DOHH2 (cell line): ENCODE measurements at regions not wholly inside any gene's neighbourhood (a gene's known extent, or its start where the extent isn't known, plus 50 kb on each side); places are given as distances from the start of the nearest gene placed in this dataset.

Experiments
- EZH2phosphoT487 ChIP-seq: fragments of 200-600 bp; sonication (generic); IDR thresholded peaks from 2 replicates; pipeline ENCODE4 v1.6.1; 2017; ENCODE audit warnings: borderline replicate concordance, mild to moderate bottlenecking, antibody characterized with exemption, low read length, moderate library complexity, mixed read lengths
- TF ChIP-seq, protein P1 (sequence below): fragments of 200-600 bp; sonication (generic); IDR thresholded peaks from one replicate; pipeline ENCODE4 v1.5.1; 2014; ENCODE audit warnings: antibody characterized with exemption, mild to moderate bottlenecking, low read depth, low read length; ENCODE audit not compliant: poor library complexity, severe bottlenecking

DNA sequence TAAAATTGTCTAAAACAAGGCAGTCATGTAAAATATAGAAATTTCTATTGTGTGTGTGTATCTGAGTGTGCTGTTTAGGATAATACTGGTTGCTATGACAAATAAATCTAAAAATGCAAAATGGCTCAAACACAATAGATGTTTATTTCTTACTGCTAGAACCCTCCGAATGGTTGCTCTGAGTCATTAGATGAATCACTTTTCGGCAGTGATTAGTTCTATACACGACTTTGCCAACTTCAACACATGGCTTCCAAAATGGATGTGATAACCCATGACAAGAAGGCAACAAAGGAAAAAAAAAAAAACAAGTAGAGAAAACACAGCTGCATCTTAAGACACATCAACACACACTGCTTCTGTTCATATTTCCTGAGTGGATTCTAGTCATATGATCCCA is 729.2 kb downstream of the AACS start:
- TF ChIP-seq, protein P1, sequence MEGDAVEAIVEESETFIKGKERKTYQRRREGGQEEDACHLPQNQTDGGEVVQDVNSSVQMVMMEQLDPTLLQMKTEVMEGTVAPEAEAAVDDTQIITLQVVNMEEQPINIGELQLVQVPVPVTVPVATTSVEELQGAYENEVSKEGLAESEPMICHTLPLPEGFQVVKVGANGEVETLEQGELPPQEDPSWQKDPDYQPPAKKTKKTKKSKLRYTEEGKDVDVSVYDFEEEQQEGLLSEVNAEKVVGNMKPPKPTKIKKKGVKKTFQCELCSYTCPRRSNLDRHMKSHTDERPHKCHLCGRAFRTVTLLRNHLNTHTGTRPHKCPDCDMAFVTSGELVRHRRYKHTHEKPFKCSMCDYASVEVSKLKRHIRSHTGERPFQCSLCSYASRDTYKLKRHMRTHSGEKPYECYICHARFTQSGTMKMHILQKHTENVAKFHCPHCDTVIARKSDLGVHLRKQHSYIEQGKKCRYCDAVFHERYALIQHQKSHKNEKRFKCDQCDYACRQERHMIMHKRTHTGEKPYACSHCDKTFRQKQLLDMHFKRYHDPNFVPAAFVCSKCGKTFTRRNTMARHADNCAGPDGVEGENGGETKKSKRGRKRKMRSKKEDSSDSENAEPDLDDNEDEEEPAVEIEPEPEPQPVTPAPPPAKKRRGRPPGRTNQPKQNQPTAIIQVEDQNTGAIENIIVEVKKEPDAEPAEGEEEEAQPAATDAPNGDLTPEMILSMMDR = no peak
- TF ChIP-seq EZH2phosphoT487 = no peak
